Urothelium cell line (cell line): ENCODE measurements at regions not wholly inside any gene's neighbourhood (a gene's known extent, or its start where the extent isn't known, plus 50 kb on each side); places are given as distances from the start of the nearest gene placed in this dataset.

Experiments
- DNase-seq: peaks from one replicate; pipeline ENCODE4 v3.0.0; 2011; ENCODE audit warnings: low spot score, mixed read lengths
- FAIRE-seq: peaks from 2 replicates; lab custom pipeline; 2011; peaks lifted over from hg19 to GRCh38; lab: Jason Lieb, UNC

- DNase-seq (no peak), FAIRE-seq (no peak)
Observed at GRCh38 chr4:100130964-100131363, 59.3 kb downstream of the DDIT4L start.

- no peak for DNase-seq
- FAIRE-seq = no peak
Observed at GRCh38 chr4:100130491-100130890, 59.8 kb downstream of the DDIT4L start.

GRCh38 chr4:100129774-100130173 lies 60.5 kb downstream of the DDIT4L start:
- DNase-seq (no peak), FAIRE-seq (no peak)

GRCh38 chr4:100128338-100128737 lies 61.9 kb downstream of the DDIT4L start:
- DNase-seq (no peak), FAIRE-seq (no peak)

GRCh38 chr4:100124715-100125114 lies 65.6 kb downstream of the DDIT4L start:
- DNase-seq (no peak), FAIRE-seq (no peak)

- no peak for DNase-seq
Observed at GRCh38 chr4:100118181-100118580, 72.1 kb downstream of the DDIT4L start.

GRCh38 chr4:100117750-100118149 lies 72.5 kb downstream of the DDIT4L start:
- DNase-seq (no peak), FAIRE-seq (no peak)

More at GRCh38 chr4:100118181-100118580, 72.1 kb downstream of the DDIT4L start:
- FAIRE-seq = no peak

GRCh38 chr4:100114909-100115308 lies 75.4 kb downstream of the DDIT4L start:
- FAIRE-seq = no peak
- no peak for DNase-seq

- no peak for DNase-seq
- FAIRE-seq = no peak
Observed at GRCh38 chr4:100113732-100114131, 76.5 kb downstream of the DDIT4L start.

- FAIRE-seq (no peak), DNase-seq (no peak)
Observed at GRCh38 chr4:100113096-100113495, 77.2 kb downstream of the DDIT4L start.

- no peak for FAIRE-seq
- no peak for DNase-seq
Observed at GRCh38 chr4:100109921-100110320, 80.3 kb downstream of the DDIT4L start.

GRCh38 chr4:100108869-100109268 lies 81.4 kb downstream of the DDIT4L start:
- FAIRE-seq (no peak), DNase-seq (no peak)

GRCh38 chr4:100106982-100107381 lies 83.3 kb downstream of the DDIT4L start:
- DNase-seq = no peak
- no peak for FAIRE-seq

- DNase-seq = no peak
- FAIRE-seq = no peak
Observed at GRCh38 chr4:100103671-100104070, 86.6 kb downstream of the DDIT4L start.

- FAIRE-seq = no peak
- DNase-seq = no peak
Observed at GRCh38 chr4:100100985-100101384, 89.3 kb downstream of the DDIT4L start.

- DNase-seq = no peak
- no peak for FAIRE-seq
Observed at GRCh38 chr4:100099746-100100145, 90.5 kb downstream of the DDIT4L start.

GRCh38 chr4:100098681-100099080 lies 91.6 kb downstream of the DDIT4L start:
- no peak for FAIRE-seq
- no peak for DNase-seq

- DNase-seq (no peak), FAIRE-seq (no peak)
Observed at GRCh38 chr4:100098011-100098545, 92.2 kb downstream of the DDIT4L start.

- FAIRE-seq (no peak), DNase-seq (peak; percentile 76)
Observed at GRCh38 chr4:100095729-100096595, 94.3 kb downstream of the DDIT4L start.

- peak; percentile 78 for DNase-seq
- FAIRE-seq = no peak
Observed at GRCh38 chr4:100093091-100093866, 97.0 kb downstream of the DDIT4L start.

GRCh38 chr4:100087743-100088142 lies 102.5 kb downstream of the DDIT4L start:
- no peak for FAIRE-seq
- DNase-seq = no peak
